Activated CD8-positive, alpha-beta memory T cell treated with anti-CD3 and anti-CD28 coated beads for 24 hours (primary cell): ENCODE measurements at regions not wholly inside any gene's neighbourhood (a gene's known extent, or its start where the extent isn't known, plus 50 kb on each side); places are given as distances from the start of the nearest gene placed in this dataset.
"Not testable (repeated sequence)": the region's sequence is repeated elsewhere in the genome, so short reads cannot be mapped to it uniquely, and the experiment has no call there.

Experiments
- DNase-seq: peaks from one replicate; pipeline ENCODE4 v3.0.0-alpha.2; 2020

GRCh38 chr18:1306641-1307040 lies 402.0 kb downstream of the ADCYAP1 start:
- DNase-seq = no peak

- DNase-seq = no peak
Observed at GRCh38 chr18:1308686-1309085, 404.0 kb downstream of the ADCYAP1 start.

- no peak for DNase-seq
Observed at GRCh38 chr18:1311376-1311775, 406.7 kb downstream of the ADCYAP1 start.

DNA sequence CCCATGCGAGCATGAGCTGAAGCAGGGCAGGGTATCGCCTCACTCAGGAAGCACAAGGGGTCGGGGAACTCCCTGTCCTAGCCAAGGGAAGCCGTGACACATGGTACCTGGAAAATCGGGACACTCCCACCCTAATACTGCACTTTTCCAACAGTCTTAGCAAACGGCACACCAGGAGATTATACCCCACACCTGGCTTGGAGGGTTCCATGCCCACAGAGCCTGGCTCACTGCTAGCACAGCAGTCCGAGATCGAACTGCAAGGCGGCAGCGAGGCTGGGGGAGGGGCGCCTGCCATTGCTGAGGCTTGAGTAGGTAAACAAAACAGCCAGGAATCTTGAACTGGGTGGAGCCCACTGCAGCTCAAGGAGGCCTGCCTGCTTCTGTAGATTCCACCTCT lies 430.7 kb downstream of the ADCYAP1 start:
- DNase-seq = not testable (repeated sequence)

GRCh38 chr18:1350931-1351450 lies 446.3 kb downstream of the ADCYAP1 start:
- no peak for DNase-seq

GRCh38 chr18:1353025-1353424 lies 448.4 kb downstream of the ADCYAP1 start:
- no peak for DNase-seq

DNA sequence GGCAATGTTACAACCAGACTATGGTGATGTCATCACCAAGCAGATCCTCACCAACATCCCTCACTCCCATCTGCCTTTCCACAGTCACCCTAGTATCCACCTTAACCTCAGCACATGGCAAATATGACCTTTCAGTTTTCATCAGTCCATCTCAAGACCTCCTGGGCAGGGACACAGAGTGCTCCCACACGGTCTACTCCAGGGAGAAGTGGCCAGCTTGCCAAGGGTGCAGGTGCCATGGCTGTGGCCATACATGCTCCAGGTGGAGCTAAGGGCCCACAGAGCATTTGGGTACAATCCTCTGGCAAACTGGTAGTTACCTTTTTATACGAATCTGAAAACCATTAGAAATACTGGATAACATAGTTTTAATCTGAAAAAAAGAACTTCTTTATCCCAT lies 453.1 kb downstream of the ADCYAP1 start:
- DNase-seq = no peak

DNA sequence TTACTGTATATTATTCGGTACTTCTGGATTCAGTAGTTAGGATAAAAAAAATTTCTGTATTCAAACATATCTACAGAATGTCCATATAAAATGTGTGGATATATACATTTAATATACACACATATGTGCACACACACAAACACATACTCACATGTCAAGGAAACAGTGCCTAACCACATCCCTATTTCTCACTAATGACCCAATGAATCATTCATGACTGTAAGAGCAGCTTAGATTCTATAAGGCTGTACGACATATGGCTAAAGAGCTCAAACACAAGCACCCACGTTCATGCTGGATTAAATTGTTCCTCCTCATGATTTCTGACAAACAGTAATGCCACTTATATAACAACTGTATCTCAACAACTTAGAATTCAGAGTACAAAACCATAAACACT lies 457.3 kb downstream of the ADCYAP1 start:
- DNase-seq = no peak

- DNase-seq = no peak
Observed at GRCh38 chr18:1370552-1370951, 465.9 kb downstream of the ADCYAP1 start.

DNA sequence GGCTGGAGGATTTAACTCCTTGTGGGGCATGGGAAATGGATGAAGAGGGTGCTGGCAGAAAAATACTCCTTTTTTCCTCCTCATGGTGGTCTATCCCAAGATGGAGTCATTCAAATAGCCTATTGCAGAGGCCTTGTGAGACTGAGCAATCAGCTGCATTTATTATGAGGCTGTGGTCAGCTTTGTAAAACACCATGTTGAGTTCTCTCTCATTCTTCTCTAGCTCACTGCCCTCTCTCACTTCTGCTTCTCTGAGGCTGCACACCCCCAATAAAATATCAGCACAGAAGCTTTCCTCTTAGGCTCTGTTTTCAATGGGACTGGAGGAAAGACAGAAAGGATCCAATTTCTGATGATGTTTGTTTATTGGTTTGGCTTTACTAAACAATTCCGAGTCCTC lies 467.1 kb downstream of the ADCYAP1 start:
- no peak for DNase-seq

GRCh38 chr18:1383465-1383864 lies 478.8 kb downstream of the ADCYAP1 start:
- no peak for DNase-seq

GRCh38 chr18:1388468-1388867 lies 483.8 kb downstream of the ADCYAP1 start:
- DNase-seq = not testable (repeated sequence)

- no peak for DNase-seq
Observed at GRCh38 chr18:1392046-1392445, 487.4 kb downstream of the ADCYAP1 start.

DNA sequence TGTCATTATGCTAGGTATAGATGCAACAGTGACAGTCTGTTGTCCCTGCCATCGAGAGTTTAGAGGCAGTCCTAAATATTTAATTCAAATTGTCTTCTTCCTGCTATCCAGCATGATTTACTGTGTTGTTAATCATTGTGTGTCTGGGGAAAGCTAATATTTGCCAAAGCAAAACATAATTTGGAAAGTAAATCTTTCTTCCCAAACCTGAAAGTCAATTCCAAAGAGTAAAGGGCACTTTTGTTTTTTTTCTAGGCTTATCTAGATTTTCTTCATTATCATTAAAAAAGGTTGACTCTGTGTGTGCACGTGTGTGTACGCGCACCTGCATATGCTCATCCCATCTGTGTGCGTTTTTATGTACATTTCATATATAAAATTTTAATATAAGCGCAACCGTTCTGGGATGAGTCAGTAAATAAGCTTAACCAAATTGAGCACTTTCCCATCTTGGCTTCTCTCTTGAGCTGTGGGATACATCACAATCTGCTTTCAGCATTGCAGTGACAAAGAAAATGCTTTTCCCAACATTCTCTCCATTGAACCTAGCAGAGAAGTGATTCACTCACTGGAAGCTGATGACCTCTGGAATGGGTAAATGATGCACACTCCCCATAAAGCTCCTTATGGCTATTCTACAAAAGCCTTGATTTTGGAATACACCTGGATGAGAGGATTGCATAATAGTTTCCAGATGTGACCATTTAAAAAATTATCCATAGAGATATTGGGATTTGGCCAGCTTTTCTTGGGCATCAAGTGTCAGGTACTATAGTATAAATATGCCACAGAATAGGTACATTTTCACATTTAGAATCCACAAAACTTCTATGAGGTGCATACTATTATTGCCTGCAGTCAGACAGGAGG lies 488.4 kb downstream of the ADCYAP1 start:
- no peak for DNase-seq

GRCh38 chr18:1393929-1394328 lies 489.3 kb downstream of the ADCYAP1 start:
- no peak for DNase-seq

DNA sequence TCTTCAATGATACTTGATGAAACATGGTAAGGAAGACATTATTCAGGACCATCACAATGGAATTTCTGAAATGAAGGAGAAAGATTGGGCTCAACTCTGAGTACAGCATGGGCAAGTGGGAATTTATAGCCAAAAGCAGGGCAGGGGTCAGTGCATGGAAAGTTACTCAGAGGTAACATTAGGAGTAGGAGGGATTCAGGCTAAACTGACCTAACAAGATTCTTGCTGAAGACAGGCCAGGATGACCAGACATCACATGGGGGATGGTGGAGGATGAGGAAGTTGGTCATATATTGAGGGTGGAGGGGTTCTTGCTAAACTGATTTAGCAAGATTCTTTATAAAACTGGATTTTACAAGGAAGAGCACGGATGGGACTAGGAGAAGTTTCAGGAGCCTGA lies 489.8 kb downstream of the ADCYAP1 start:
- DNase-seq = no peak

GRCh38 chr18:1394966-1395365 lies 490.3 kb downstream of the ADCYAP1 start:
- no peak for DNase-seq

- no peak for DNase-seq
Observed at GRCh38 chr18:1408376-1408775, 503.7 kb downstream of the ADCYAP1 start.

- no peak for DNase-seq
Observed at GRCh38 chr18:1412655-1413322, 508.1 kb downstream of the ADCYAP1 start.

- no peak for DNase-seq
Observed at GRCh38 chr18:1413323-1413675, 508.6 kb downstream of the ADCYAP1 start.

GRCh38 chr18:1416074-1416473 lies 511.4 kb downstream of the ADCYAP1 start:
- no peak for DNase-seq

- no peak for DNase-seq
Observed at GRCh38 chr18:1421502-1421901, 516.8 kb downstream of the ADCYAP1 start.

GRCh38 chr18:1422634-1423033 lies 518.0 kb downstream of the ADCYAP1 start:
- no peak for DNase-seq

DNA sequence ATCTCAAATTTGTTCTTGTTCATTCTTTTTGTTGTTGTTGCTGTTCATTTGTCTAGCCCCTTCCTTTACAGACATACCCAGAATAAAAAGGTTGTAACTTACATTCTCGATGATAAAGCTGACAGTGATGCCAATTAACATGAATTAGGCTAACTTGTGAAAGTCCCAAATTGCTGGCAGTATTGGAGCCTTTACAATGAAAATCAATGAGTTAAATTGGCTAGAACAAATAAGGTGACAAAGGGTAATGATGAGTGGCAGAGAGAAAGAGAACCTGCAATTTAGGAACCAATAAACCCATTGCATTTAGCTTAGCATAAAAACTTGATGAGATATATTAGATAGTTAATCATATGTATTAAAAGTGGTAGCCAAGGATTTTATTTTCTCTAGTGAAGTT lies 521.0 kb downstream of the ADCYAP1 start:
- no peak for DNase-seq
